MG63 (cell line): ENCODE measurements at regions not wholly inside any gene's neighbourhood (a gene's known extent, or its start where the extent isn't known, plus 50 kb on each side); places are given as distances from the start of the nearest gene placed in this dataset.

Source experiments
- DNase-seq: peaks from one replicate; pipeline ENCODE4 v3.0.0-alpha.2; 2020
- H3K27me3 ChIP-seq: fragments of 250-450 bp; sonication (Bioruptor Pico); 2 replicates; pipeline ENCODE4 v1.5.1; 2020; ENCODE audit warnings: mild to moderate bottlenecking, moderate library complexity
- H3K36me3 ChIP-seq: fragments of 250-450 bp; sonication (Bioruptor Pico); 2 replicates; pipeline ENCODE4 v1.5.1; 2020; ENCODE audit warnings: mild to moderate bottlenecking, moderate library complexity
- H3K4me3 ChIP-seq: fragments of 250-450 bp; sonication (Bioruptor Pico); 2 replicates; pipeline ENCODE4 v1.5.1; 2020; ENCODE audit warnings: mild to moderate bottlenecking, moderate library complexity
- H3K9me3 ChIP-seq: fragments of 250-450 bp; sonication (Bioruptor Pico); 2 replicates; pipeline ENCODE4 v1.5.1; 2020; ENCODE audit warnings: mild to moderate bottlenecking, moderate library complexity

GRCh38 chr1:199843861-199844260, 183.6 kb upstream of the NR5A2 start:
- H3K27me3 ChIP-seq: no peaks in the 10 kb centered on the region
- H3K36me3 ChIP-seq: no peaks in the 10 kb centered on the region
- no peaks in the 10 kb centered on the region for H3K9me3 ChIP-seq
- H3K4me3 ChIP-seq: no peak overlapping the region
- no peak for DNase-seq

- no peaks in the 10 kb centered on the region for H3K36me3 ChIP-seq
- no peak for DNase-seq
- H3K4me3 ChIP-seq: no peak overlapping the region
- no peaks in the 10 kb centered on the region for H3K9me3 ChIP-seq
- no peaks in the 10 kb centered on the region for H3K27me3 ChIP-seq
Measured at GRCh38 chr1:199847021-199847420, 180.5 kb upstream of the NR5A2 start.

GRCh38 chr1:199851439-199852140, 175.9 kb upstream of the NR5A2 start:
- Histone ChIP-seq H3K27me3 (no peaks in the 10 kb centered on the region), H3K9me3 (no peaks in the 10 kb centered on the region), H3K36me3 (no peaks in the 10 kb centered on the region), H3K4me3 (no peak overlapping the region)
- DNase-seq: no peak

- no peaks in the 10 kb centered on the region for H3K36me3 ChIP-seq
- H3K27me3 ChIP-seq: no peaks in the 10 kb centered on the region
- no peaks in the 10 kb centered on the region for H3K9me3 ChIP-seq
- DNase-seq: no peak
- H3K4me3 ChIP-seq: no peak overlapping the region
Measured at GRCh38 chr1:199854686-199855321, 172.7 kb upstream of the NR5A2 start.

- Histone ChIP-seq H3K27me3 (no peaks in the 10 kb centered on the region), H3K4me3 (no peak overlapping the region), H3K9me3 (no peaks in the 10 kb centered on the region), H3K36me3 (no peaks in the 10 kb centered on the region)
- peak; percentile 49 for DNase-seq
Measured at GRCh38 chr1:199855580-199855979, 171.9 kb upstream of the NR5A2 start.

- no peak for DNase-seq
- H3K4me3 ChIP-seq: no peak overlapping the region
- no peaks in the 10 kb centered on the region for H3K36me3 ChIP-seq
- no peaks in the 10 kb centered on the region for H3K27me3 ChIP-seq
- H3K9me3 ChIP-seq: no peaks in the 10 kb centered on the region
Measured at GRCh38 chr1:199856216-199856780, 171.2 kb upstream of the NR5A2 start.

GRCh38 chr1:199857108-199857507, 170.4 kb upstream of the NR5A2 start:
- Histone ChIP-seq H3K36me3 (no peaks in the 10 kb centered on the region), H3K4me3 (no peak overlapping the region), H3K27me3 (no peaks in the 10 kb centered on the region), H3K9me3 (no peaks in the 10 kb centered on the region)
- DNase-seq: no peak

- no peak overlapping the region for H3K4me3 ChIP-seq
- no peaks in the 10 kb centered on the region for H3K9me3 ChIP-seq
- DNase-seq: no peak
- H3K27me3 ChIP-seq: no peaks in the 10 kb centered on the region
- H3K36me3 ChIP-seq: no peaks in the 10 kb centered on the region
Measured at GRCh38 chr1:199857516-199857915, 170.0 kb upstream of the NR5A2 start.

- no peak for DNase-seq
- H3K9me3 ChIP-seq: no peaks in the 10 kb centered on the region
- no peak overlapping the region for H3K4me3 ChIP-seq
- H3K27me3 ChIP-seq: no peaks in the 10 kb centered on the region
- H3K36me3 ChIP-seq: no peaks in the 10 kb centered on the region
Measured at GRCh38 chr1:199858171-199858570, 169.3 kb upstream of the NR5A2 start.

- Histone ChIP-seq H3K36me3 (no peaks in the 10 kb centered on the region), H3K27me3 (no peaks in the 10 kb centered on the region), H3K9me3 (no peaks in the 10 kb centered on the region), H3K4me3 (no peak overlapping the region)
- DNase-seq: no peak
Measured at GRCh38 chr1:199858856-199859255, 168.7 kb upstream of the NR5A2 start.

- Histone ChIP-seq H3K4me3 (no peak overlapping the region), H3K36me3 (no peaks in the 10 kb centered on the region)
- peak; percentile 70 for DNase-seq
Measured at GRCh38 chr1:199859491-199859933, 168.0 kb upstream of the NR5A2 start.

GRCh38 chr1:199861020-199861795, 166.3 kb upstream of the NR5A2 start:
- H3K4me3 ChIP-seq: no peak overlapping the region
- H3K9me3 ChIP-seq: no peaks in the 10 kb centered on the region
- no peak for DNase-seq
- H3K36me3 ChIP-seq: no peaks in the 10 kb centered on the region
- no peaks in the 10 kb centered on the region for H3K27me3 ChIP-seq

More at GRCh38 chr1:199859491-199859933, 168.0 kb upstream of the NR5A2 start:
- Histone ChIP-seq H3K27me3 (no peaks in the 10 kb centered on the region), H3K9me3 (no peaks in the 10 kb centered on the region)

- peak; percentile 12 for DNase-seq
- Histone ChIP-seq H3K4me3 (no peak overlapping the region), H3K27me3 (no peaks in the 10 kb centered on the region), H3K36me3 (no peaks in the 10 kb centered on the region), H3K9me3 (no peaks in the 10 kb centered on the region)
Measured at GRCh38 chr1:199862047-199862446, 165.5 kb upstream of the NR5A2 start.

GRCh38 chr1:199866210-199866617, 161.3 kb upstream of the NR5A2 start:
- no peak for DNase-seq
- H3K9me3 ChIP-seq: no peaks in the 10 kb centered on the region
- H3K36me3 ChIP-seq: no peaks in the 10 kb centered on the region
- no peak overlapping the region for H3K4me3 ChIP-seq
- no peaks in the 10 kb centered on the region for H3K27me3 ChIP-seq

GRCh38 chr1:199867601-199868000, 159.9 kb upstream of the NR5A2 start:
- H3K4me3 ChIP-seq: no peak overlapping the region
- no peak for DNase-seq
- no peaks in the 10 kb centered on the region for H3K9me3 ChIP-seq
- no peaks in the 10 kb centered on the region for H3K36me3 ChIP-seq
- no peaks in the 10 kb centered on the region for H3K27me3 ChIP-seq

- no peaks in the 10 kb centered on the region for H3K27me3 ChIP-seq
- no peak for DNase-seq
- H3K9me3 ChIP-seq: no peaks in the 10 kb centered on the region
- no peak overlapping the region for H3K4me3 ChIP-seq
- H3K36me3 ChIP-seq: no peaks in the 10 kb centered on the region
Measured at GRCh38 chr1:199868777-199869176, 158.7 kb upstream of the NR5A2 start.

GRCh38 chr1:199875337-199875736, 152.2 kb upstream of the NR5A2 start:
- no peak for DNase-seq
- H3K9me3 ChIP-seq: no peaks in the 10 kb centered on the region
- H3K4me3 ChIP-seq: no peak overlapping the region

More at GRCh38 chr1:199875337-199875736, 152.2 kb upstream of the NR5A2 start:
- Histone ChIP-seq H3K27me3 (no peaks in the 10 kb centered on the region), H3K36me3 (no peaks in the 10 kb centered on the region)
